GM12874 (cell line): ENCODE measurements at regions not wholly inside any gene's neighbourhood (a gene's known extent, or its start where the extent isn't known, plus 50 kb on each side); places are given as distances from the start of the nearest gene placed in this dataset.

Experiments
- CTCF ChIP-seq: IDR thresholded peaks from 2 replicates; pipeline ENCODE4 v1.5.1; 2011; ENCODE audit warnings: low read depth, mild to moderate bottlenecking, control low read depth, low read length, moderate library complexity; ENCODE audit not compliant: insufficient read depth

- no peak for TF ChIP-seq CTCF
Measured at GRCh38 chr5:8062521-8062920, 193.6 kb downstream of the MTRR start.

GRCh38 chr5:8068078-8068477 lies 199.1 kb downstream of the MTRR start:
- TF ChIP-seq CTCF = no peak

GRCh38 chr5:8070138-8070537 lies 201.2 kb downstream of the MTRR start:
- no peak for TF ChIP-seq CTCF

- no peak for TF ChIP-seq CTCF
Measured at GRCh38 chr5:8079056-8079455, 210.1 kb downstream of the MTRR start.

- no peak for TF ChIP-seq CTCF
Measured at GRCh38 chr5:8081179-8081578, 212.2 kb downstream of the MTRR start.

GRCh38 chr5:8093669-8094068 lies 224.7 kb downstream of the MTRR start:
- no peak for TF ChIP-seq CTCF

GRCh38 chr5:8094304-8094703 lies 225.4 kb downstream of the MTRR start:
- no peak for TF ChIP-seq CTCF

- TF ChIP-seq CTCF = no peak
Measured at GRCh38 chr5:8097146-8097545, 228.2 kb downstream of the MTRR start.
